SIG-M5 (cell line): ENCODE measurements at regions not wholly inside any gene's neighbourhood (a gene's known extent, or its start where the extent isn't known, plus 50 kb on each side); places are given as distances from the start of the nearest gene placed in this dataset.

ENCODE experiments used
- DNase-seq: peaks from one replicate; lab custom pipeline; 2025; lab: John Stamatoyannopoulos, UW

- DNase-seq: no peak
Observed at GRCh38 chr4:137310593-137311490, 221.5 kb downstream of the PCDH18 start.

GRCh38 chr4:137310166-137310565 lies 222.1 kb downstream of the PCDH18 start:
- DNase-seq: no peak

GRCh38 chr4:137309424-137309823 lies 222.9 kb downstream of the PCDH18 start:
- no peak for DNase-seq

GRCh38 chr4:137307806-137308205 lies 224.5 kb downstream of the PCDH18 start:
- DNase-seq: no peak

- DNase-seq: no peak
Observed at GRCh38 chr4:137300776-137301175, 231.5 kb downstream of the PCDH18 start.

- DNase-seq: no peak
Observed at GRCh38 chr4:137299281-137299680, 233.0 kb downstream of the PCDH18 start.

- DNase-seq: no peak
Observed at GRCh38 chr4:137293281-137293680, 239.0 kb downstream of the PCDH18 start.

- no peak for DNase-seq
Observed at GRCh38 chr4:137283737-137284136, 248.6 kb downstream of the PCDH18 start.

- DNase-seq: no peak
Observed at GRCh38 chr4:137278431-137278830, 253.9 kb downstream of the PCDH18 start.

GRCh38 chr4:137274404-137274803 lies 257.9 kb downstream of the PCDH18 start:
- DNase-seq: no peak

GRCh38 chr4:137267024-137267423 lies 265.3 kb downstream of the PCDH18 start:
- no peak for DNase-seq

- no peak for DNase-seq
Observed at GRCh38 chr4:137266511-137266910, 265.8 kb downstream of the PCDH18 start.

GRCh38 chr4:137263206-137263605 lies 269.1 kb downstream of the PCDH18 start:
- no peak for DNase-seq

GRCh38 chr4:137253949-137254348 lies 278.3 kb downstream of the PCDH18 start:
- no peak for DNase-seq

- DNase-seq: no peak
Observed at GRCh38 chr4:137249112-137249511, 283.2 kb downstream of the PCDH18 start.

- no peak for DNase-seq
Observed at GRCh38 chr4:137238456-137239162, 293.7 kb downstream of the PCDH18 start.

GRCh38 chr4:137226900-137227299 lies 305.4 kb downstream of the PCDH18 start:
- DNase-seq: no peak

GRCh38 chr4:137226221-137226620 lies 306.1 kb downstream of the PCDH18 start:
- no peak for DNase-seq

GRCh38 chr4:137213372-137214173 lies 318.7 kb downstream of the PCDH18 start:
- no peak for DNase-seq

GRCh38 chr4:137212601-137213000 lies 319.7 kb downstream of the PCDH18 start:
- DNase-seq: no peak

- no peak for DNase-seq
Observed at GRCh38 chr4:137209240-137209639, 323.1 kb downstream of the PCDH18 start.

GRCh38 chr4:137206781-137207180 lies 325.5 kb downstream of the PCDH18 start:
- no peak for DNase-seq
